ENCODE measurements at regions not wholly inside any gene's neighbourhood (a gene's known extent, or its start where the extent isn't known, plus 50 kb on each side); places are given as distances from the start of the nearest gene placed in this dataset.

GRCh38 chr16:51812945-51813344, 661.9 kb upstream of the SALL1 start:
- TF ChIP-seq, protein P1, sequence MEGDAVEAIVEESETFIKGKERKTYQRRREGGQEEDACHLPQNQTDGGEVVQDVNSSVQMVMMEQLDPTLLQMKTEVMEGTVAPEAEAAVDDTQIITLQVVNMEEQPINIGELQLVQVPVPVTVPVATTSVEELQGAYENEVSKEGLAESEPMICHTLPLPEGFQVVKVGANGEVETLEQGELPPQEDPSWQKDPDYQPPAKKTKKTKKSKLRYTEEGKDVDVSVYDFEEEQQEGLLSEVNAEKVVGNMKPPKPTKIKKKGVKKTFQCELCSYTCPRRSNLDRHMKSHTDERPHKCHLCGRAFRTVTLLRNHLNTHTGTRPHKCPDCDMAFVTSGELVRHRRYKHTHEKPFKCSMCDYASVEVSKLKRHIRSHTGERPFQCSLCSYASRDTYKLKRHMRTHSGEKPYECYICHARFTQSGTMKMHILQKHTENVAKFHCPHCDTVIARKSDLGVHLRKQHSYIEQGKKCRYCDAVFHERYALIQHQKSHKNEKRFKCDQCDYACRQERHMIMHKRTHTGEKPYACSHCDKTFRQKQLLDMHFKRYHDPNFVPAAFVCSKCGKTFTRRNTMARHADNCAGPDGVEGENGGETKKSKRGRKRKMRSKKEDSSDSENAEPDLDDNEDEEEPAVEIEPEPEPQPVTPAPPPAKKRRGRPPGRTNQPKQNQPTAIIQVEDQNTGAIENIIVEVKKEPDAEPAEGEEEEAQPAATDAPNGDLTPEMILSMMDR (IDR thresholded peaks at IDR 0.05; ENCODE audit: low read depth, low read length) = no peak
- no peak for TF ChIP-seq EZH2phosphoT487 (IDR thresholded peaks at IDR 0.05; ENCODE audit: low read depth)
